ENCODE measurements at regions not wholly inside any gene's neighbourhood (a gene's known extent, or its start where the extent isn't known, plus 50 kb on each side); places are given as distances from the start of the nearest gene placed in this dataset.
"Not testable (repeated sequence)": the region's sequence is repeated elsewhere in the genome, so short reads cannot be mapped to it uniquely, and the experiment has no call there.

DNA sequence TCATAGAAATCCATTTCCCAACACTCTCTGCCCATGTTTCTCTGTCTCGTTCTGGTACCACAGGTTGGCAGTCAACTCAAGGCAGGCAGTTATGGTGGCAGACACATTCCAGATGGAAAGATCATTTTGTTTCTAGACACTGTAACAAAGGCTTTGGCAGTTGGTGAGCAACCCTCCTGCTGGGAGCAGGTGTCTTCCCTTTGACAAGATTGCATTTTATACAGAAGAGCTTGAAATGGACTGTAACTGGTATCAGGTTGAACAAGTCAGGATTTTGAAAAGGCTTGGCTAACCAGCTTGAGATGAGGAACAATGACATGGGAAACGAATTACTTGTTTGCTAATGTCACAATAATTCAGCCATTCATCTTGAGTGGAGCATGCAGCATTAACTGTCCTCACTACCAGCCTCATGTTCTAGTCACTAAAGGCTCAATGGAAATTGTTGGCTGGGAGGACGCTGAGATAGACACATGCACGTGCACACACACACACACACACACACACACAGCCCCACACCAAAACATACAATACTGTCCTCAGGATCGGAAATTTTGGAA is 170.0 kb downstream of the SEMA6D start:
- no peak for DNase-seq

DNA sequence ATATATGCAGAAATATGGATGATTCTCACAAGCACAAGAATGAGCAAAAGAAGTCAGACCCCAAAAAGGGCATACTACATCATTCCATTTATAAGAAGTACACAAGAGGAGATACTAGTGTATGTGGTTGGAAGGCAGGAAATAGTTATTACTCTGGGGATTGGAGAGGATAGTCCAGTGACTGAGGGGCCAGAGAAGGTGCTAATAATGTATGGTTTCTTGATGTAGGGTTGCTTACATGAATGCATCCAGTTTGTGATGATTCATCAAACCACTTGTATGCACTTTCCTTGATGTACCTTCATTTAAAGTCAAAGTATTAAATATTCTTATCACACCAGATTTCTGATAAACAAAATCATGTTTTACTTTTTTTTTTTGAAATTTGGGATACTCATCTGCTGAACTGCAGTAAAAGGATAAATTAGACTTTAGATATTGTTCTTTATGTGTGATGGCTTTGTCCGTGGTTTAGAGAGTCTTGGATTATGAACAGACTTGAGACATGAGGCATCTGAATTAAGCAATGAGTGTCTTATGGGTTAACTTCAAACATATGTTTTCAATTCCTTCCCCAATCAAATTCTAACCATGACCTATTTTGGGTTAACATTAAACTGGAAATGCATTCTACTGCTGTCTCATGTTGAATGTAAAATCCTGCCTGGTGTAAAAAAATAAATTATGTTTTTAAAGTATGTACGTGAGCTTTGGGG is 171.2 kb downstream of the SEMA6D start:
- DNase-seq, result no peak

DNA sequence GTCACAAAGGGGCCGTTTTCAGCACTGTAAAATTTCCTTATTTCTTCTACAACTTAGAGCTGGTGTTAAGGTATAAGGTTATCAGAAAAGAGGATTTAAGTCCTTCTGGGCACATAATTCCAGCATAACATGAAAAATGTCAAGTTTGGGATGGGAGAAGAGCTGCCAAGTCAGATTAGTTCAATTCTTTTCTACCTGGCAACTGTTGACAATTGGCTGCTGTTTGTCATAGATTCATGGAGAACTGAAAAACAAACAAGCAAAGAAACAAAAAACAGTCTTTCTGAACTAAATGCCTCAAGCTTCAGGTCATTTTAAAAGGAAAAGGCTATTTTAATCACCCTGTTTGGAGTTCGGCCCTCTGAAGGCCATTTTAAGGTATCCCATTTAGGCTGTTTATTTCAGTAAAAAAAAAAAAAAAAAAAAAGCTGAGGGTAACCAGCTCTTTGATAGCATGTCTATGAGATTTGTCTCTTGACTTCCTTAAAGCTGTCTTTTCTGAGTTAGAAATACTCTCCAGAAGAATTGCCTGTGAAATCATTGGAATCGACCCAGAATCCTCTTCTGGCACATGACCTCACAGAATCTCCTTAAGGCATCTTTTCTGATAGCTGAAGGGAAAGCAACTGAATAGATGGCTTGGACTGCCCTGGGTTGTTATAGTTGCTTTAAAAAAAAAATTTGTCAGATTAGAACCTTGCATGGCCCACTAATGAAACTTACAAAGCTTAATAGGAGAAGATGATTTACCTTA is 173.3 kb downstream of the SEMA6D start:
- DNase-seq, result no peak

DNA sequence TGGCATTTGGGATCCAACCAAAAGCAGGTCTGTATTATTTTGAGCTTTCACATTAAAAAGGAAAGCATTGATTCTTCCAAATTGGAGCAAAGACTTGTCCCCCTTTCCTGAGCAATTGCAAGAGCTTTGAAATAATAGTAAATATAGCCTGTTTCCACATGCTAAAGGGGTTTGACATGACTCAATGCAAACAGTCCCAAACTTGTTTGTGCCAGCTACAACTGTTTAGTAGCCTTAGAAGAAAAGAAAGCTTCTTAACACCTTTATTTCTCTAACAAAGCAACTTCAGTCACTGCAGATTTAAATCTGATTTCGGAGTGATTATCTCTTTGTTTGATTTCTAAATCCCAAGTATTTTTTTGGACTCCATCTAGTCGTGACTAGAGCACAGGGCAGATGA is 180.2 kb downstream of the SEMA6D start:
- no peak for DNase-seq

DNA sequence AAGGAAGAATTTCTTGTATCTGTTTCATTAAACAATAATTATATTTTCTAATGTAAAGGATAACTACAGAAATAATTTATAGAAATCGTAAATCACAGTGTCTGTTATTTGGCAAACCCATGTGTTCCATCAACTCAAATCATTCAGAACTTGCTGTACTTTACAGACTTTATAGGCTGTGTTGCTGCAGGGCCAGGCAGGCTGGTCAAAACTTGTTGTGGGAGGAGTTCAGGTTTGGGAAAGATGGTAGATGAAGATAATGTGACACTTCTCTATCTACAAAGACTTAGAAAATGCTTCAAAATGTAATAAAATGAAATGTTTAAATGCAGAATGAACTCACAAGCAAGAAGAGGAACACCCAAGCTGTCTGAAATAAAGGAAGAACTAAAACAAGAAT is 183.4 kb downstream of the SEMA6D start:
- no peak for DNase-seq

DNA sequence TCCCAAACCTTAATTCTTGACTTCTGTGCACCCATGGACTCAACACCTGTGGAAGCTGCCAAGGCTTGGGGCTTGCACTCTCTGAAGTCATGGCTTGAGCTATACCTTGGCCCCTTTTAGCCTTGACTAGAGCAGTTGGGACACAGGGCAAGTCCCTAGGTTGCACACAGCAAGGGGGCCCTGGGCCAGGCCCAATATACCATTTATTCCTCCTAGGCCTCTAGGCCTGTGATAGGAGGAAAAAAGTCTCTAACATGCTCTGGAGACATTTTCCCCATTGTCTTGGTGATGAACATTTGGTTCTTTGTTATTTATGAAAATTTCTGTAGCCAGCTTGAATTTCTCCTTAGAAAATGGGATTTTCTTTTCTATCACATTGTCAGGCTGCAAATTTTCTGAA is 186.1 kb downstream of the SEMA6D start:
- DNase-seq, result no peak

DNA sequence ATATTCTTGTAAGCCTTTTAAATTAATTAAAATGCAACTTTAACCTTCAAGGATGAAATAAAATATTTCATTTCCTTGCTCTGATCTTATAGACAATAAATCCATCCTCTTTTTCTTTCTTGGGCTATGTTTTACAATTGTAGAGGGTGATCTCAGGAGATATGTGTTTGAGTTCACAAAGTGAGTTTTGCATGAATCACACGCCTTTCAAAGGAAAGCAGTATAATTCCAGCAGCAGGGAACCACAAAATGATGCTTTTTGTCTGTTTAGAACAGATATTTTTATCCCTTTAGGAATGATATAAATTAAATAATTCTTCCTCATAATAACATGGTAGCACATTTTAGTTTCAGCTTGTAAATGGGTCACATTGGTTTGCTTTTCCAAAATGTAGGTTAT is 191.2 kb downstream of the SEMA6D start:
- DNase-seq, result no peak

DNA sequence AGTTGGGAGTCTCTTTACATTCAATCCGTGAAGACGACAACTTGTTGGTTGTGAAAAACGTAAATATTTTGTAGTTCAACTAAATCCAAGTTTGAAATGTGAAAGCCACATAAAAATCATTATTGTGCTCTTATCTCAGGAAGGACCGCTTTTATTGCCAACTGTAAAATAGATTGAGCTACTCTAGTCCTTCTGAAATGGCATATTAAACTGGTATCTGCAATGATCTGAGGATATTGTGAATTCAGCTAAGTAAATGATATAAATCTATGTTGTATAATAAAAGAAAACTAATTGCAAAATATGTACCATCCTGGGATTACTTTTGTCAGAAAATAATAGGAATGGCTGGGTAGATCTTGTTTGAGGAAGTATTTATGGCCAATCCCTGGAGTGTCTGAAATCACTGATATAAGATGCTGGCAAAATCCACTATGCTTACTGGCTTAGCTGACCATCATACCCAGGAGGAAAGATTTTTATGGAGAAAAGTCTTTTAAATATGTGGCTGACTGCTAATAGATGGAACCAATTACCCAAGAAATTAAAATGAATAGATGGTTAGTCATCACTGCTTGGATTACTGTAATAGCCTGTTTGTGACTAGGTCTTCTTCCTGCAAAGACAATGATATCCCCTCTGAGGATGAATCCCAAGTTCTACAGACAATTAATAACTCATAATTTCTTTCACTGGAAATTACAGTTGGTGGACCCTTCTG is 191.8 kb downstream of the SEMA6D start:
- DNase-seq, result no peak

DNA sequence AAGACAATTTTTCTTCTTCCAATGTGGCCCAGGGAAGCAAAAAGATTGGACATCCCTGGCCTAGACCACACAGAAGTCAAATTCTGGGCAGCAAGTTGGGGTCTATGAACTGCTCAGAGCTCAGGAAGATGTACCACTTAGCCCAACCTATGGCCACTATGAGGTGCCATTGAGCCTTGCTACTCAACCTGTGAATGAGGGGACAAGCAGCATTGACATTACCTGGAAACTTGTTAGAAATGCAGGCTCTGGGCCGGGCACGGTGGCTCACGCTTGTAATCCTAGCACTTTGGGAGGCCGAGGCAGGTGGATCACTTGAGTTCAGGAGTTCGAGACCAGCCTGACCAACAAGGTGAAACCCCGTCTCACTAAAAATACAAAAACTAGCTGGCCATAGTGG is 195.6 kb downstream of the SEMA6D start:
- DNase-seq, result not testable (repeated sequence)

DNA sequence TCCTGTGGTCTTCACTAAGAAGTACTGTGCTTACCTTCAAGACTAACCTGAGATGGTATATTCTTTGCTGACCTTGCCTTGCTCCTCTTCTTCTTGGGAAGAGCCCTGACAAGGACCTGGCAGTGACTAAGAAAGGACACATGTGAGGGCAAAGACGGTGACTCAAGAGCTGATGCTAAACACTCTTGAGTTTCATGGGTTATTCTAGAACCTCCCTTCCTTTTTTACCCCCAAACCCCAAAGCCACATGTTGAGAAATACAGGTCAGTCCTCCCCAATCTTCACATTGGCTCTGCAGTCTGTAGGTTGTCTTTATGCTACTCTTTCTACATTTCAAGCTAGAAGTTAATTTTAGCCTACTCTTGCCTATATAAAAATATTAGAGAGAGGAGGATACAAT is 200.6 kb downstream of the SEMA6D start:
- peak in 1 of 2 donors; percentile 3 for DNase-seq

DNA sequence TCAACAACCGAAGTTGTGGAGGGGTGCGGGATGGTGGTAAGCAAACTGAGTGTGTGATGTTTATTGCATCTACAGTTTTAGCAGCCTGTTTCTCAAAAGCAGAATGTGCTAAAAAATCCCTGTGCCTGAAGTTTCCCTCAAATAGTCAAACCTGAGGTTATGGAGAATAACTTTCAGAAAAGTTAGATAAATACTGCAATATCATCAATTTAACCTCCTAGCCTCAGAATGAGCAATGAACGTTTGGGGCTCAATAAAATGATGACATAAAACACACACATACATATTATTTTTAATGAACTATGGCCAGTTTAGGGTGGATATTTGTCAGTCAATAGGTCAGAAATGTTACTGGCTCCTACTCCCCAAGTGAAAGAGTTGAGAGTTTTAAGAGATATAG is 201.6 kb downstream of the SEMA6D start:
- DNase-seq, result no peak

DNA sequence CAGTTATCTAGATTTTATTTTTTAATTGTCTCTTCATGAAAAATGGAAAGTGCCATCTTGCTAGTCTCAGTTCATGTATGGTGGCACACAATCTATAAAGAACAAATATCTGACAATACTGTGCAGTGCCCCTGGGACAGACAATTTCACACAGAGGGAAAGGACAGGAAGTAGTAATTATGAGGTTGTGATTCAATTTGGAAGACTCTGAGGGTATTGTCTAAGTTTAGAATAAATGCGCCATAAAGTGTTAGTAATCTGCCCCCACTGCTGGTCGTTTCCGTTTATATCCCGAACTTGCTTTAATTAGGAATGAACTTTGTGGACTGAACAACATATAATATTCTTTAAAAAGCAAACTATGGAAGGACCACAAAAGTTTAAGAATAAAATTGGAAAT is 196.4 kb upstream of the SLC24A5 start:
- DNase-seq, result no peak

DNA sequence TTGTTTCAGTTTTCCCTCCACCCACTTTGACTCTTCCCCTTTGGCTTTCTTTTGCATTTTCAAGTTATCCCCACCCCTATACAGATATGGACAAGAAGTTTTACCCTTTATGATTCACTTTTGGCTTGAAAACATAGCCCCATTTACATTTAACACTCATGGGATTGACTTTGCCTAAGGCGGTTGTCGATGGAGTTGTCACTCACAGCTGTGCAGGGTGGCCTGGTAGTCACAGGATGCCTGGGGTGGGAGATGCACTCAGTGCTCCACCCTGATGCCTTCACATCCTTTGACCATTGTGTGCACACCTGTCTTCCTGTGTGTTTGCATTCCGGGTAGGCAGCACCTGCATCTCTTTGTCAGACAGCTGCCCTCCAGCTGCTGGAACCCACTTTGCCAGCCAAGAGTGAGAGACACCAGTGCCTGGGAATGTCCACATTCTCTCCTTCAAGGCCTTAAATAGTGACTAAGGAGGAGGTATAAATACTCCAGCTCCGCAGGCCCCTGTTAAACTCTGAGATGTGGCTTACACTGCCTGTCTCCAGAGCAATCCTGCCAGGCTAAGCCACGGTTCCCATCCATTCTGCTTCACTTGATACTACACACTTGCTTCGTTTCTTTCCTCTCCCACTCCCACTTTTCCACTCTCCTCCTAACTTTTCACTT is 191.5 kb upstream of the SLC24A5 start:
- DNase-seq, result no peak

DNA sequence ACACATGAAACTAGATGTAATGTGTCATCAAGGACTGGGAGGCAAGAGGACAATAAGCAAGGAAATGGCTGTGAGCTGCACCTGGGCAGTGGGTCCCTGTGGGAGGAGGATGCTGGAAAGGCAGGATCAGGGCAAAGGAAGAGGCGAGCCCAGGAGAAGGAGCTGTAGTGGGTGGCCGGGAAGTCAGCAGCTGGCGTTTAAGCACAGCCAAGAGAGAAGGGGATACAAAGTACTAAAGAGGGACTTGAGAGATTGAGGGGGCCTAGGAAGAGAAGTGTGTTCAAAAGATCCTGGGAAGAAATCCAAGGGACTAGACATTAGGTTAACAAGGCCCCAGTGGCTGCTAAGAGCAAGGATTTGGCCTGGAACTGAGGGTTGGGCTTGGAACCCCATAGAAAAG is 188.5 kb upstream of the SLC24A5 start:
- DNase-seq, result no peak

DNA sequence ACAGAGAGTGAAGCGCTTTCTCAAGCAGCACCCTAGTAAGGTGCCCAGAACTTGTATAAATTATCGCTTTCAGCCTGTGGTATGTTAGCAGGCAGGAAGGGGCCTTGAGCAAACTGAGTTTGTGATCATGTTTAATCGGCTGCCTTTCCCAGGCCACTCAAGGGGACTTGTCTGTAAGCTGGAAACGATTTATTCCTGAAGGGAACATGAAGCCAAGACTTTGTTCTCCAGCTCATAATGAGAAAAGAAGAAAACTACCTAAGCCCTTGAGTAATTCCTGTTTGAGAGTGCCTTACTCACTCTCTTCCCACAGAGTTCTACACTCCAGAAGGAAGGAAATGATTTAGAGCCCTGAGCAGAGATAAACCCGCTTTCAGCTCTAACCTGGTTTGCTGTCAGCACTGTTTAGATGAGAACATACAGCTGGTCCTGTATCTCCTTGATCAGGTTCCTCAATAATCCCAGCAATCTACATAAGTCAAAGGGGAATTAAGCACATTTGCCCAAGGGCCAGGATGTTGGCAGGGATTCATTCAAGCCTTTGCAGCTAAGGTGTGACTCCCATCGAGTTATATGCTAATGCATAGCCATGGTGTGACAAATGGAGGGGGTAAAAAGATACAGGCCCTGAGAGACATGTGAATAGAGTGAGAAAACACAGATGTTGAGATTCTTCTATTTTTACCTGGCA is 187.7 kb upstream of the SLC24A5 start:
- no peak for DNase-seq

DNA sequence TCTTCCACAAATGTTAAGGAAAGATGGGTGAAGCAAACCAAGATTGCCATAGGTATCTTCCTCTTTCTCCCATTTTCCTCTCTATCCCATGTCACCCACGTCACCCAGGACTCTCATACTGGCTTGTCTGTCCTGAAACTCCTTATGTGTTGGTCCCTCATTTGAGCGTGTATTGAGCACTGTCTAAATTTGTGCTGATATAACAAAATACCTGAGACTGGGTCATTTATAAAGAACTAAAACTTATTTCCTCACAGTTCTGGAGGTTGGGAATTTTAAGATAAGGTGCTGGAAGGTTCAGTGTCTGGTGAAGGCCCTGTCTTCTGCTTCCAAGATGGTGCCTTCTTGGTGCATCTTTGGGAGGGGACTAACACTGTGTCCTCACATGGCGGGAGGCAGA is 186.9 kb upstream of the SLC24A5 start:
- DNase-seq, result no peak

DNA sequence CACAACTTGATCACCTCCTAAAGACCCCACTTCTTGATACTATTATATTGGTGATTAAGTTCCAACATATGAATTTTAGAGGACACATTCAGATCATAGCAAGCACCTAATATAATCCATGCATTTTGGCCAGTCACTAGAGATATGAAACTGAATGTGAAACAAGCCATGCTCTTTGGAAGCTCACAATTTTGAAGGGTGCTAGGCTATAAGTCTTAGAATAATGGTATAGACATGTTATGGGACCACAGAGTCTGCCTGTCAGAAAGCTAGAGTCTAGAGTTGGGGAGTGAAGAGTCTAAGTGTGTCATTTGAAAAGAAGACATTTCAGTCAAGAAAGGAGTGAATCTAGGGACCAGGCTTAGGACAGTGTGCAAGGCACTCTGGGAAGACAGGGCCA is 186.4 kb upstream of the SLC24A5 start:
- no peak for DNase-seq

DNA sequence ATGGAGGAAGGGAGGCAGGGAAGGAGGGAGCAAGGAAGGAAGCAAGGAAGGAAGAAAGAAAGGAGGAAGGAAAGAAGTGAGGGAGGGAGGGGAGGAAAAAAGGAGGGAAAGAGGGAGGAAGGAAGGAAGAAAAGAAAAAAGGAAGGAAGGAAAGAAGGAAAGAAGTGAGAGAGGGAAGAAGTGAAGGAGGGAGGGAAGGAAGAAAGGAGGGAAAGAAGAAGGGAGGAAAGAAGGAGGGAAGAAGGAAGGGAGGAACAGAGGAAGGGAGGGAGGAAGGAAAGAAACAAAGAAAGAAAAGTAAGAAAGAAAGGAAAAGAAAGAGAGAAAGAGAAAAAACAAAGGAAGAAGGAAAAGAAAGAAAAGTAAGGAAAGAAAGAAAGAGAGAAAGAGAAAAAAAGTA is 183.0 kb upstream of the SLC24A5 start:
- no peak for DNase-seq

DNA sequence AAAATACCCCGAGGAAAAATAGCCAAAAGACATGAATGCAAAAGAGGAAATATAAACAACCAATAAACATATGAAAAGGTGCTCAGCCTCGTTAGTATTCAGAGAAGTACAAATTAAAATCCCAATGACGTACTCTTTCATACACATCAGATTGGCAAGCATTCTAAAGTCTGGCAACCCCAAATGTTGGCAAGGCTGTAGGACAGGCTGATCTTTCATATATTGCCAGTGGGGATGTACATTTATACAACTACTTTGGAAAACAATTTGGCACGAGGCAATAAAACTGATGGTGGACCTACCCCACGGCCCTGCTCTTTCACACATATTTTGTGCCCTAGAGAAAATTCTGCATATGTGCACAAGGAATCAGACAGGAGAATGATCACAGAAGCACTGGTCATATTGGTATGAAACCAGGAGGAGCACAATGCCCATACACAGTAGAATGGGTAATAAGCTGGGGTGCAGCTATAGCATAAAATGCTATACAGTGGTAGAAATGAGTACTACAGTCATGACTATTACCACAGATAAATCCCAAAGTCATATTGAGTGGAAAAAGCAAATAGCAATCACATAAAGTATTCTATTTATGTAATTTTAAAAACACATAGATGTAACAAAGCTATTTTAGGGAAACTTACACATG is 176.0 kb upstream of the SLC24A5 start:
- DNase-seq, result no peak

DNA sequence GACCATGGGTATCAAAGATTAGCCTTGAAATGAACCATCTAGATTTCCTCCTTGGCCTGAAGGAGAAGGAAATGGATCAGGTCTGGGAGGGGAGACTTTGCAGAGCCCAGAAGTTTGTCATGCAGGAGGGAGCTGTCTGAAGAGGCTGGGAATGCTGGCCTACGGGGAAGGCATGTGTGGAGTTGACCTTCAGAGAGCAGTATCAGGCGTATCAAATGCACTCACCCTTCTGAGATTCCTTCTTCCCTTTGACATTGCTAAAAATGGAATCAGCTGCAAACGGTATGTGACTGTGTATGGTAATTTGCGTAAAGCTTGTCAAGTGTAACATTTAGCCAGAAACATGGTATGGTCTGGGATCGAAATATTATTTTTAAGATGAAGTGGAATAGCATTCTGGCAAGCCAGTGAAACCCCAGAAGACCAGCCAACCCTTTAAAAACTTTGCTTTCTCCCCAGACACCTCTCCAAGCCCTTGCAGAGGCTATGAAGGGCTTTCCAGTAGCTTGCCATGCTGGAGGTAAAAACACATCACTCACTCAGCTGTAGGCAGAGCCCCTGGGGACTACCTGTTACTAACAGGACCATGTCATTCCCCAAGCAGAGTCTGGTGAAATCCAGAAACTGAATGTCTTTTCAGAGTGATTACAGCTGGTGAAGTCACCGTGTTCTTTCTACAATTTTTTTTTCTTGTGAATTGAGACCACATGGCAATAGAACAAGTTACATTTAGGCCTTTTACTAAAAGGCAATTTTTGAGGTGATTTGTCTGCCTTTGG is 174.7 kb upstream of the SLC24A5 start:
- no peak for DNase-seq

DNA sequence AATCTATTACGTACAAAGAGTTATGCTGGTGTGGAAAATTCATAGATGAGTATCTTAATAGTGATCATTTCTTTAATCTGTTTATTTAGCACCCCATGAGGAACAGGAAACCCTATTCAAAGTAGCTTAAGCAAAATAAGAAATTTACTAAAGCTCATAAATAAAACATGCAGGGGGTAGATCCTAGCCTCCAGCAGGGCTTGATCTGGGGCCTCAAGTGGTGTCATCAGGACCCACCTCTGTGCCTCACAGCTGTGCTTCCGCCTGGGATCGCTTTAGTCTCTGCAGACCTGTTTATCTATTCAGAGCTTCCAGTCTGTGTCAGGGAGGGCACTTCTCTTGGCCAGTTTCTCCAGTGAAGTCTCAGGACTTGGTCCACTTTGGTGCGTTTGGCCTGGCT is 171.0 kb upstream of the SLC24A5 start:
- DNase-seq, result no peak
